NOMO-1 treated with dmso at 0.1 percent for 144 hours (cell line): ENCODE measurements at regions not wholly inside any gene's neighbourhood (a gene's known extent, or its start where the extent isn't known, plus 50 kb on each side); places are given as distances from the start of the nearest gene placed in this dataset.
"Not testable (repeated sequence)": the region's sequence is repeated elsewhere in the genome, so short reads cannot be mapped to it uniquely, and the experiment has no call there.

Experiments
- DNase-seq: peaks from one replicate; lab custom pipeline; 2025; ENCODE audit not compliant: unreplicated experiment; lab: John Stamatoyannopoulos, UW

- no peak for DNase-seq
Observed at GRCh38 chr15:81901319-81901718, 144.5 kb downstream of the MEX3B start.

GRCh38 chr15:81899730-81900129, 146.1 kb downstream of the MEX3B start:
- no peak for DNase-seq

- no peak for DNase-seq
Observed at GRCh38 chr15:81899024-81899423, 146.8 kb downstream of the MEX3B start.

- no peak for DNase-seq
Observed at GRCh38 chr15:81897057-81897677, 148.7 kb downstream of the MEX3B start.

- DNase-seq = no peak
Observed at GRCh38 chr15:81896356-81896755, 149.5 kb downstream of the MEX3B start.

- no peak for DNase-seq
Observed at GRCh38 chr15:81895723-81896122, 150.1 kb downstream of the MEX3B start.

- DNase-seq = no peak
Observed at GRCh38 chr15:81894061-81894460, 151.8 kb downstream of the MEX3B start.

GRCh38 chr15:81893182-81893835, 152.5 kb downstream of the MEX3B start:
- no peak for DNase-seq

- DNase-seq = no peak
Observed at GRCh38 chr15:81890496-81890895, 155.3 kb downstream of the MEX3B start.

GRCh38 chr15:81889485-81889881, 156.3 kb downstream of the MEX3B start:
- no peak for DNase-seq

GRCh38 chr15:81888748-81889484, 156.9 kb downstream of the MEX3B start:
- no peak for DNase-seq

- no peak for DNase-seq
Observed at GRCh38 chr15:81887912-81888311, 157.9 kb downstream of the MEX3B start.

- DNase-seq = not testable (repeated sequence)
Observed at GRCh38 chr15:81887188-81887587, 158.6 kb downstream of the MEX3B start.

- DNase-seq = no peak
Observed at GRCh38 chr15:81886591-81886990, 159.2 kb downstream of the MEX3B start.

GRCh38 chr15:81886080-81886479, 159.7 kb downstream of the MEX3B start:
- DNase-seq = no peak

GRCh38 chr15:81885135-81885534, 160.7 kb downstream of the MEX3B start:
- DNase-seq = no peak

GRCh38 chr15:81882504-81882903, 163.3 kb downstream of the MEX3B start:
- DNase-seq = no peak

- DNase-seq = no peak
Observed at GRCh38 chr15:81880833-81881232, 165.0 kb downstream of the MEX3B start.

- no peak for DNase-seq
Observed at GRCh38 chr15:81880314-81880713, 165.5 kb downstream of the MEX3B start.

GRCh38 chr15:81875717-81876116, 170.1 kb downstream of the MEX3B start:
- not testable (repeated sequence) for DNase-seq

GRCh38 chr15:81870746-81871106, 175.1 kb downstream of the MEX3B start:
- not testable (repeated sequence) for DNase-seq

- DNase-seq = not testable (repeated sequence)
Observed at GRCh38 chr15:81870062-81870745, 175.6 kb downstream of the MEX3B start.
